ENCODE measurements at regions not wholly inside any gene's neighbourhood (a gene's known extent, or its start where the extent isn't known, plus 50 kb on each side); places are given as distances from the start of the nearest gene placed in this dataset.
"Not testable (repeated sequence)": the region's sequence is repeated elsewhere in the genome, so short reads cannot be mapped to it uniquely, and the experiment has no call there.

DNA sequence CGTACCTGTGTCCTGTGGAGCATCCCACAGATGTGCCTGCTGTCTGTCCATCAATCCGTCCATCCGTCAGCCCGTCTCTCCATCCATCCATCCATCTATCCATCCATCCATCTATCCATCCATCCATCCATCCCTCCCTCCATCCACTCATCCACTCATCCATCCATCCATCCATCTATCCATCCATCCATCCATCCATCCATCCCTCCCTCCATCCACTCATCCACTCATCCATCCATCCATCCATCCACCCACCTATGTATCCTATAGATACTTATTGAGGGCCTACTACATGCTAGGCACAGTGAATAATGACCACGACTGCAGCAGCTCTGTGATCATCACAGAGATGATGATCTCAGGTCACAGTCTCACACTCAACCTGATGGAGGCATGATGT lies 67.5 kb upstream of the TRABD2B start:
- not testable (repeated sequence) for TF ChIP-seq EZH2 (IDR thresholded peaks at IDR 0.05; ENCODE audit: insufficient read depth, poor library complexity, severe bottlenecking); EZH2phosphoT487 (IDR thresholded peaks at IDR 0.05; ENCODE audit: insufficient read depth, low read depth)

Data from GM23248 (cell line).